K562 (cell line): ENCODE measurements at regions not wholly inside any gene's neighbourhood (a gene's known extent, or its start where the extent isn't known, plus 50 kb on each side); places are given as distances from the start of the nearest gene placed in this dataset.

Source experiments
- ATAC-seq: fragments of 200-7000 bp; cut with Tn5 transposase; 3 replicates; pipeline ENCODE4 v1.9.1; 2020; ENCODE audit warnings: moderate library complexity
- BruUV-seq: library from RNA; stranded (reverse); fragments of 400-500 nt; replicated peaks from 2 replicates; lab custom pipeline; 2021; lab: Mats Ljungman, UMichigan
- CTCF ChIA-PET: fragments of 300-600 bp; formaldehyde crosslinking; extraction: SDS; loops from one replicate; lab custom pipeline; 2021; ENCODE audit warnings: low intra/inter-chr PET ratio; lab: Yijun Ruan, JAX
- POLR2A ChIA-PET: fragments of 300-600, 350-650 bp; sonication (Branson Sonifier 250); formaldehyde crosslinking; extraction: SDS; loops from one replicate; lab custom pipeline; 2021; ENCODE audit warnings: antibody characterized with exemption, inconsistent platforms; lab: Yijun Ruan, JAX
- DNase-seq, 4 experiments: peaks; one replicate each; pipeline versions ENCODE4 v3.0.0 to v3.0.0-alpha.2; 2011 to 2018; ENCODE audit warnings: low spot score in 3 of 4, mixed read lengths in 3 of 4; ENCODE audit errors: extremely low read depth in 1 of 4
- FAIRE-seq: peaks from 2 replicates; lab custom pipeline; 2011; peaks lifted over from hg19 to GRCh38; lab: Jason Lieb, UNC
- H2AFZ ChIP-seq: 2 replicates; pipeline ENCODE4 v1.6.0; 2011; ENCODE audit warnings: low read depth, low read length, control low read depth, inconsistent platforms
- H3K27ac ChIP-seq: fragments of 200-600 bp; 3 replicates; pipeline ENCODE4 v1.8.0; 2011; ENCODE audit warnings: low read depth, mild to moderate bottlenecking, control low read depth, inconsistent platforms, low read length, moderate library complexity, mixed read lengths; ENCODE audit errors: extremely low read depth
- H3K27me3 ChIP-seq, 2 experiments: fragments of 300-600 bp in 1 of 2; 2 replicates in 1 of 2; 3 replicates in 1 of 2; pipeline versions ENCODE4 v1.6.0 to v1.8.0; 2011; ENCODE audit warnings: inconsistent platforms in 2 of 2, low read length in 2 of 2, mild to moderate bottlenecking in 1 of 2, mixed read lengths in 1 of 2, moderate library complexity in 1 of 2; ENCODE audit not compliant: control insufficient read depth in 2 of 2, insufficient read depth in 2 of 2
- H3K36me3 ChIP-seq: fragments of 300-600 bp; 3 replicates; pipeline ENCODE4 v1.8.0; 2011; ENCODE audit warnings: mild to moderate bottlenecking, low read length, inconsistent platforms; ENCODE audit not compliant: control insufficient read depth, insufficient read depth
- H3K4me1 ChIP-seq, 2 experiments: fragments of 200-600 bp in 1 of 2; replicated peaks in 1 of 2; 2 replicates in 1 of 2; 3 replicates in 1 of 2; pipeline versions ENCODE4 v1.5.1 to v1.8.0; 2011; ENCODE audit warnings: inconsistent platforms in 2 of 2, low read length in 2 of 2, mild to moderate bottlenecking in 1 of 2, mixed read lengths in 1 of 2, moderate library complexity in 1 of 2; ENCODE audit not compliant: control insufficient read depth in 2 of 2, insufficient read depth in 2 of 2
- H3K4me2 ChIP-seq: 2 replicates; pipeline ENCODE4 v1.6.1; 2011; ENCODE audit warnings: low read length, control low read depth, inconsistent platforms, mixed read lengths; ENCODE audit not compliant: insufficient read depth
- H3K4me3 ChIP-seq: fragments of 200-600 bp; sonication (generic), shearing (Covaris generic); 2 replicates; pipeline ENCODE4 v1.5.1; 2016; ENCODE audit warnings: control low read depth, inconsistent platforms
- H3K79me2 ChIP-seq: fragments of 200-600 bp; 3 replicates; pipeline ENCODE4 v1.8.0; 2011; ENCODE audit warnings: low read length, inconsistent platforms; ENCODE audit not compliant: control insufficient read depth, insufficient read depth
- H3K9ac ChIP-seq, 2 experiments: 2 replicates each; pipeline versions ENCODE4 v1.6.0 to v1.6.1; 2011; ENCODE audit warnings: low read depth in 2 of 2, low read length in 2 of 2, control low read depth in 1 of 2, inconsistent platforms in 1 of 2, mild to moderate bottlenecking in 1 of 2, mixed read lengths in 1 of 2; ENCODE audit not compliant: insufficient read depth in 1 of 2
- H3K9me1 ChIP-seq: one replicate; pipeline ENCODE4 v1.6.0; 2011; ENCODE audit warnings: inconsistent platforms, mild to moderate bottlenecking, low read length, moderate library complexity; ENCODE audit not compliant: control insufficient read depth, insufficient read depth
- H3K9me3 ChIP-seq: replicated peaks from 2 replicates; pipeline ENCODE4 v1.5.1; 2011; ENCODE audit warnings: low read depth, low read length, inconsistent platforms; ENCODE audit not compliant: control insufficient read depth, insufficient read depth
- H4K20me1 ChIP-seq: replicated peaks from 2 replicates; pipeline ENCODE4 v1.6.1; 2011; ENCODE audit warnings: low read length, inconsistent platforms, mixed read lengths; ENCODE audit not compliant: control insufficient read depth, insufficient read depth
- ARHGAP35 ChIP-seq: fragments of 450-650 bp; IDR thresholded peaks from 2 replicates; pipeline ENCODE4 v1.6.1; 2018; ENCODE audit not compliant: partially characterized antibody
- GATA2 ChIP-seq: sonication (generic); formaldehyde crosslinking; IDR thresholded peaks from 2 replicates; pipeline ENCODE4 v1.4.0; 2020; ENCODE audit warnings: mild to moderate bottlenecking, missing genetic modification reagents
- HDAC1 ChIP-seq, 2 experiments: fragments of 450-650 bp; IDR thresholded peaks; 2 replicates each; pipeline ENCODE4 v1.6.1; 2016 to 2017; ENCODE audit warnings: inconsistent platforms in 1 of 2, mild to moderate bottlenecking in 1 of 2, moderate library complexity in 1 of 2
- HDAC2 ChIP-seq: fragments of 450-650 bp; IDR thresholded peaks from 2 replicates; pipeline ENCODE4 v1.6.1; 2016; ENCODE audit warnings: mild to moderate bottlenecking
- HNRNPK ChIP-seq: fragments of 200-400 bp; formaldehyde crosslinking; IDR thresholded peaks from one replicate; pipeline ENCODE4 v1.6.1; 2018; ENCODE audit warnings: mild to moderate bottlenecking, low read depth, low read length; ENCODE audit not compliant: poor library complexity, severe bottlenecking
- LARP7 ChIP-seq: fragments of 450-650 bp; IDR thresholded peaks from 2 replicates; pipeline ENCODE4 v1.6.1; 2016
- TCF3 ChIP-seq: sonication (generic); formaldehyde crosslinking; IDR thresholded peaks from 2 replicates; pipeline ENCODE4 v1.4.0; 2020; ENCODE audit warnings: mild to moderate bottlenecking, missing genetic modification reagents
- ZHX1 ChIP-seq: fragments of 150-350 bp; conservative IDR thresholded peaks from 2 replicates; pipeline ENCODE4 v1.6.1; 2014; ENCODE audit warnings: low read length
- ZNF699 ChIP-seq: fragments of 250-450 bp; sonication (Bioruptor Pico); IDR thresholded peaks from 2 replicates; pipeline ENCODE4 v1.8.0; 2021; ENCODE audit warnings: mild to moderate bottlenecking, moderate library complexity; ENCODE audit not compliant: insufficient replicate concordance
- WGBS: fragments of 100-300 bp; shearing (Covaris generic); methylation state at CpG from one replicate; pipeline ENCODE4 v1.1.6; 2016; ENCODE audit warnings: low coverage, mixed read lengths; ENCODE audit not compliant: insufficient coverage; ENCODE audit errors: missing lambda C conversion rate; 5-methylcytosine and 5-hydroxymethylcytosine counted together
- in situ Hi-C: fragments of 300-500 bp; cut with MboI; formaldehyde crosslinking; loops from 4 replicates; pipeline ENCODE4 v1.15.0; 2018; ENCODE audit warnings: inconsistent platforms, mixed read lengths
- intact Hi-C: fragments of 100-400 bp; cut with micrococcal nuclease; formaldehyde crosslinking; loops from 2 replicates; pipeline ENCODE4 v1.14.2; 2022
- TF ChIP-seq, protein P1 (sequence below): IDR thresholded peaks from 3 replicates; pipeline ENCODE4 v1.6.1; 2011; ENCODE audit warnings: borderline replicate concordance, mild to moderate bottlenecking, moderate library complexity; ENCODE audit not compliant: insufficient read length; ENCODE audit errors: extremely low read depth

- ChIA-PET POLR2A (no interaction called here), CTCF (no interaction called here)
- no peak overlapping the region for H3K27ac ChIP-seq
- no peaks in the 10 kb centered on the region for H4K20me1 ChIP-seq
- H3K9me3 ChIP-seq, result peaks cover 5% of the 10 kb centered on the region
- FAIRE-seq, result no peak
- H3K4me1 ChIP-seq, result no peaks in the 10 kb centered on the region
- no peaks in the 10 kb centered on the region for H3K9me1 ChIP-seq
- H3K27me3 ChIP-seq, result peaks cover 22 to 34% of the 10 kb centered on the region in 2 experiments
- no peak overlapping the region for H3K4me2 ChIP-seq
- in situ Hi-C loops, result no loop called here
- no peak overlapping the region for H3K9ac ChIP-seq
- TF ChIP-seq HNRNPK (peak; percentile 2), ZNF699 (no peak)
- TF ChIP-seq, all 486 proteins: peak for 1
- intact Hi-C loops, result no loop called here
- H2AFZ ChIP-seq, result no peak overlapping the region
- H3K36me3 ChIP-seq, result no peaks in the 10 kb centered on the region
- DNase-seq (no peak), ATAC-seq (no peak)
- no peaks in the 10 kb centered on the region for H3K79me2 ChIP-seq
- no peak overlapping the region for H3K4me3 ChIP-seq
- BruUV-seq, result no TSS peak
- 0% methylated on average over 4 of the region's 4 CpGs for WGBS
Observed at GRCh38 chr12:113702276-113702675, 230.6 kb upstream of the LHX5 start.

DNA sequence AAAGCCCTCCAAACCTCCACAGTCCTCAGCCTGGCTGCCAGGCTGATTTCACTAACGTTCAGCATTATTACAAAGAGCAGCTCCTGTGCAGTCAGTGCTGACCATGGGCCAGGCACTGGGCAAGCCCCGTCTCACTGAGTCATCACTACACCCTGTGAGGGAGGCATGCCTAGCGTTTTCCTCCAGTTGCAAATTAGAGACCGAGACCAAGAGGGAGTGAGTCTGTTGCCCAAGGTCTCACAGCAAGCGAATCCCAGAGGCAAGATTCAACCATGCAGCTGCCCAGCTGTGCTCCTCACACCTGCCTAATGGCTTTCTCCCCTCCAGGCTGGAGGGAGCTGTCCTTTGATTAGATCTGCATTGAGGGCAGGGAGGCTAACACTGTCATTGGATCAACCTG lies 229.3 kb upstream of the LHX5 start:
- no peak overlapping the region for H2AFZ ChIP-seq
- H3K27ac ChIP-seq, result no peak overlapping the region
- no TSS peak for BruUV-seq
- TF ChIP-seq HDAC1 (IDR thresholded peaks at IDR 0.05), result no peak
- TF ChIP-seq LARP7, result no peak
- no peak for TF ChIP-seq GATA2 (CRISPR knock-in tag)
- TF ChIP-seq TCF3, result no peak
- no peak for TF ChIP-seq ARHGAP35
- no peak for TF ChIP-seq HDAC2
- no peak for TF ChIP-seq ZHX1
- TF ChIP-seq, protein P1, sequence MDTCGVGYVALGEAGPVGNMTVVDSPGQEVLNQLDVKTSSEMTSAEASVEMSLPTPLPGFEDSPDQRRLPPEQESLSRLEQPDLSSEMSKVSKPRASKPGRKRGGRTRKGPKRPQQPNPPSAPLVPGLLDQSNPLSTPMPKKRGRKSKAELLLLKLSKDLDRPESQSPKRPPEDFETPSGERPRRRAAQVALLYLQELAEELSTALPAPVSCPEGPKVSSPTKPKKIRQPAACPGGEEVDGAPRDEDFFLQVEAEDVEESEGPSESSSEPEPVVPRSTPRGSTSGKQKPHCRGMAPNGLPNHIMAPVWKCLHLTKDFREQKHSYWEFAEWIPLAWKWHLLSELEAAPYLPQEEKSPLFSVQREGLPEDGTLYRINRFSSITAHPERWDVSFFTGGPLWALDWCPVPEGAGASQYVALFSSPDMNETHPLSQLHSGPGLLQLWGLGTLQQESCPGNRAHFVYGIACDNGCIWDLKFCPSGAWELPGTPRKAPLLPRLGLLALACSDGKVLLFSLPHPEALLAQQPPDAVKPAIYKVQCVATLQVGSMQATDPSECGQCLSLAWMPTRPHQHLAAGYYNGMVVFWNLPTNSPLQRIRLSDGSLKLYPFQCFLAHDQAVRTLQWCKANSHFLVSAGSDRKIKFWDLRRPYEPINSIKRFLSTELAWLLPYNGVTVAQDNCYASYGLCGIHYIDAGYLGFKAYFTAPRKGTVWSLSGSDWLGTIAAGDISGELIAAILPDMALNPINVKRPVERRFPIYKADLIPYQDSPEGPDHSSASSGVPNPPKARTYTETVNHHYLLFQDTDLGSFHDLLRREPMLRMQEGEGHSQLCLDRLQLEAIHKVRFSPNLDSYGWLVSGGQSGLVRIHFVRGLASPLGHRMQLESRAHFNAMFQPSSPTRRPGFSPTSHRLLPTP, result no peak
- H3K4me1 ChIP-seq, result no peaks in the 10 kb centered on the region
- no peaks in the 10 kb centered on the region for H3K79me2 ChIP-seq
- peaks cover 5% of the 10 kb centered on the region for H3K9me3 ChIP-seq
- FAIRE-seq (no peak), ATAC-seq (no peak), DNase-seq (no peak)
- H4K20me1 ChIP-seq, result no peaks in the 10 kb centered on the region
- no peak overlapping the region for H3K9ac ChIP-seq
- H3K36me3 ChIP-seq, result no peaks in the 10 kb centered on the region
- H3K4me3 ChIP-seq, result no peak overlapping the region
- 0% methylated on average over 5 of the region's 5 CpGs for WGBS
- POLR2A ChIA-PET, result no interaction called here
- H3K27me3 ChIP-seq, result peaks cover 16 to 37% of the 10 kb centered on the region in 2 experiments
- no peak overlapping the region for H3K4me2 ChIP-seq
- CTCF ChIA-PET, result no interaction called here
- intact Hi-C loops (no loop called here), in situ Hi-C loops (no loop called here)
- no peaks in the 10 kb centered on the region for H3K9me1 ChIP-seq
